Testis (tissue), 2 donors: ENCODE measurements at regions not wholly inside any gene's neighbourhood (a gene's known extent, or its start where the extent isn't known, plus 50 kb on each side); places are given as distances from the start of the nearest gene placed in this dataset.

Source experiments
- POLR2A ChIP-seq: fragments of 450-650 bp; IDR thresholded peaks from one replicate; pipeline ENCODE4 v1.6.1; 2017; ENCODE audit warnings: antibody characterized with exemption, mild to moderate bottlenecking, moderate library complexity
- TF ChIP-seq, protein P1 (sequence below), 3 experiments: fragments of 450-650 bp in 2 of 3; fragments of 200-600 bp in 1 of 3; sonication (generic) in 1 of 3; IDR thresholded peaks; one replicate each; pipeline ENCODE4 v1.5.1; 2016 to 2019; ENCODE audit warnings: antibody characterized with exemption in 3 of 3, mild to moderate bottlenecking in 2 of 3, moderate library complexity in 1 of 3

DNA sequence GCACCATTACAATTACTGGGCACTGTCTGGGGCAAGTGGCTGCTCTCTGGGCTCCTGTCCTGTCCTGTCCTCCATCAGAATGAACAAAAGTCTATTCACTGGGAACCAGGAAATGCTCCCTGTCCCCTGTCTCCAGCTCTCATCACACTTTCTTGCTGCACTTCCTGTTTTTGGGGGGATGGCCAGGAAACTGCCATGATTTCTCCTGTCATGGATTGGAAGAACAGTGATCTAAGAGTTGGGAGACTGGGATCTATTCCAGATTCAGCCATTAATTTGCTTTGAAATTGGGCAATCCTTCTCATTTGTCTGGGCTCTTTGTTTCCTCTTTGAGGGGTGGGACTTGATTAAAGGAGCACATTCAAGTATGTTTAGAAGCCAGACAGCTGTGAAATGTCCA, 61.4 kb upstream of the KIRREL3 start:
- TF ChIP-seq, protein P1, sequence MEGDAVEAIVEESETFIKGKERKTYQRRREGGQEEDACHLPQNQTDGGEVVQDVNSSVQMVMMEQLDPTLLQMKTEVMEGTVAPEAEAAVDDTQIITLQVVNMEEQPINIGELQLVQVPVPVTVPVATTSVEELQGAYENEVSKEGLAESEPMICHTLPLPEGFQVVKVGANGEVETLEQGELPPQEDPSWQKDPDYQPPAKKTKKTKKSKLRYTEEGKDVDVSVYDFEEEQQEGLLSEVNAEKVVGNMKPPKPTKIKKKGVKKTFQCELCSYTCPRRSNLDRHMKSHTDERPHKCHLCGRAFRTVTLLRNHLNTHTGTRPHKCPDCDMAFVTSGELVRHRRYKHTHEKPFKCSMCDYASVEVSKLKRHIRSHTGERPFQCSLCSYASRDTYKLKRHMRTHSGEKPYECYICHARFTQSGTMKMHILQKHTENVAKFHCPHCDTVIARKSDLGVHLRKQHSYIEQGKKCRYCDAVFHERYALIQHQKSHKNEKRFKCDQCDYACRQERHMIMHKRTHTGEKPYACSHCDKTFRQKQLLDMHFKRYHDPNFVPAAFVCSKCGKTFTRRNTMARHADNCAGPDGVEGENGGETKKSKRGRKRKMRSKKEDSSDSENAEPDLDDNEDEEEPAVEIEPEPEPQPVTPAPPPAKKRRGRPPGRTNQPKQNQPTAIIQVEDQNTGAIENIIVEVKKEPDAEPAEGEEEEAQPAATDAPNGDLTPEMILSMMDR (IDR thresholded peaks at IDR 0.05): no peak
- no peak for TF ChIP-seq POLR2A
